A673 (cell line): ENCODE measurements at regions not wholly inside any gene's neighbourhood (a gene's known extent, or its start where the extent isn't known, plus 50 kb on each side); places are given as distances from the start of the nearest gene placed in this dataset.

ENCODE experiments used
- BruUV-seq: library from RNA; stranded (reverse); fragments of 400-500 nt; replicated peaks from 2 replicates; lab custom pipeline; 2021; lab: Mats Ljungman, UMichigan
- CTCF ChIA-PET: fragments of 300-600 bp; sonication (Branson Sonifier 250); formaldehyde crosslinking; loops from one replicate; lab custom pipeline; 2022; ENCODE audit warnings: antibody characterized with exemption; lab: Charles Lee
- POLR2A ChIA-PET: fragments of 300-600 bp; sonication (Branson Sonifier 250); formaldehyde crosslinking; loops from one replicate; lab custom pipeline; 2022; ENCODE audit warnings: antibody characterized with exemption; ENCODE audit not compliant: low non-redundant PET; lab: Charles Lee
- DNase-seq: peaks from one replicate; pipeline ENCODE4 v3.0.0-alpha.2; 2015; ENCODE audit warnings: low spot score
- H3K27ac ChIP-seq: fragments of 200-600 bp; sonication (generic); 2 replicates; pipeline ENCODE4 v1.5.1; 2016; ENCODE audit warnings: mixed run types, low read depth, mild to moderate bottlenecking, mixed read lengths, antibody characterized with exemption, low read length; ENCODE audit not compliant: poor library complexity, severe bottlenecking
- H3K27me3 ChIP-seq: fragments of 200-600 bp; sonication (generic); replicated peaks from 2 replicates; pipeline ENCODE4 v1.6.1; 2017; ENCODE audit warnings: mixed run types, low read depth, mild to moderate bottlenecking, mixed read lengths, antibody characterized with exemption, low read length; ENCODE audit not compliant: insufficient read depth, poor library complexity
- H3K36me3 ChIP-seq: fragments of 200-600 bp; sonication (generic); 2 replicates; pipeline ENCODE4 v1.6.1; 2016; ENCODE audit warnings: mixed run types, mild to moderate bottlenecking, mixed read lengths, antibody characterized with exemption, low read length; ENCODE audit not compliant: insufficient read depth, poor library complexity, severe bottlenecking
- H3K4me1 ChIP-seq: fragments of 200-600 bp; sonication (generic); 2 replicates; pipeline ENCODE4 v1.6.1; 2017; ENCODE audit warnings: mixed run types, mild to moderate bottlenecking, mixed read lengths, antibody characterized with exemption, low read length; ENCODE audit not compliant: insufficient read depth, poor library complexity, severe bottlenecking
- H3K4me3 ChIP-seq: fragments of 200-600 bp; sonication (generic); 2 replicates; pipeline ENCODE4 v1.5.1; 2016; ENCODE audit warnings: low read depth, mixed run types, mild to moderate bottlenecking, mixed read lengths, low read length; ENCODE audit not compliant: poor library complexity, severe bottlenecking
- H3K9me3 ChIP-seq: fragments of 200-600 bp; sonication (generic); 2 replicates; pipeline ENCODE4 v1.6.1; 2016; ENCODE audit warnings: mixed run types, low read depth, mild to moderate bottlenecking, mixed read lengths, antibody characterized with exemption, low read length; ENCODE audit not compliant: poor library complexity, severe bottlenecking
- EZH2 ChIP-seq: fragments of 200-600 bp; sonication (generic); IDR thresholded peaks from 2 replicates; pipeline ENCODE4 v1.6.1; 2017; ENCODE audit warnings: borderline replicate concordance, low read depth, mild to moderate bottlenecking, mixed read lengths, antibody characterized with exemption, low read length; ENCODE audit not compliant: poor library complexity, severe bottlenecking
- intact Hi-C: fragments of 100-400 bp; cut with micrococcal nuclease; formaldehyde crosslinking; loops from one replicate; pipeline ENCODE4 v1.10.0; 2022; ENCODE audit not compliant: unreplicated experiment
- TF ChIP-seq, protein P1 (sequence below): fragments of 300-800, 200-600 bp; sonication (generic); conservative IDR thresholded peaks from 2 replicates; pipeline ENCODE4 v1.5.1; 2017; ENCODE audit warnings: low read depth, mild to moderate bottlenecking, antibody characterized with exemption, low read length, moderate library complexity, mixed read lengths

DNA sequence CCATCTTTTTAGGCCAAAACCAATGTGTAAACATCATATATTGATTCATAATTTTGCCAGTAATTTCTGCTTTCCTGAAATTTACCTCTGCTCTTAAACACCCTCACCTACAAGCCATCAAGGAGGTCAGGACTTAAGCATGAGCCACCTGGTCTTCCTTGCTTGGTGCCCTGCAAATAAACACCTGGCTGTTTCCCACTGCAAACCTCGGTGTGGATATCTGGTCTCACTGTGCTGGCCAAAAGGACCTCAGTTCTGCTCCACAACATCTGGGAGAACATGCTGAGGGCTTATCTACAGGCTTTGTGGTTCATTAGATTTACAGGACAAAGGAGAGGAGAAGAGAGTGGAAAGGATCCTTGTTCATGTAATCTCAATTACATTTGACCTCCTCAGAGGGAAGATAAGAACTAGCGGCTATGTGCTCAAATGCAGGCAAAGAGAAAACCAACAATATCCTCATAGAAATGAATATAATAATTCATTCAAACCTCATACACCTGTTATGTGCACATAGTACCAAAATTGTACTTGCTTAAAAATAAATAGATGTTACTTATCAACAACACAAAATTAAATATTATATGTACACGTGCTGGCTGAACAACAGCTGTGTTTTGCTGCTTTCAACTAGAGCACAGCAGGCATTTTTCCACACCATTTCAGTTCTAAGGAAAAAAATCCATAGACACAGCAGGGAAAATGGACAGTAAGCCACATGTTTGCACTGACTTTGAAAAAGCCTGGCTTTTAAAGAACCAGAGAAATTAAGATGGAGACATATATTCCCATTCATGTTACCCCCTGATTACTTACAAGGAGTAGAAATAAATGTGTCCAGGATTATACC is 465.1 kb downstream of the LPIN1 start:
- intact Hi-C loops, result no loop called here
- peak; percentile 14 for DNase-seq
- ChIA-PET POLR2A (no interaction called here), CTCF (no interaction called here)
- Histone ChIP-seq H3K4me1 (no peaks in the 10 kb centered on the region), H3K9me3 (no peaks in the 10 kb centered on the region), H3K27me3 (no peaks in the 10 kb centered on the region), H3K4me3 (no peak overlapping the region), H3K36me3 (no peaks in the 10 kb centered on the region), H3K27ac (no peak overlapping the region)
- TF ChIP-seq EZH2, result no peak
- TF ChIP-seq, protein P1, sequence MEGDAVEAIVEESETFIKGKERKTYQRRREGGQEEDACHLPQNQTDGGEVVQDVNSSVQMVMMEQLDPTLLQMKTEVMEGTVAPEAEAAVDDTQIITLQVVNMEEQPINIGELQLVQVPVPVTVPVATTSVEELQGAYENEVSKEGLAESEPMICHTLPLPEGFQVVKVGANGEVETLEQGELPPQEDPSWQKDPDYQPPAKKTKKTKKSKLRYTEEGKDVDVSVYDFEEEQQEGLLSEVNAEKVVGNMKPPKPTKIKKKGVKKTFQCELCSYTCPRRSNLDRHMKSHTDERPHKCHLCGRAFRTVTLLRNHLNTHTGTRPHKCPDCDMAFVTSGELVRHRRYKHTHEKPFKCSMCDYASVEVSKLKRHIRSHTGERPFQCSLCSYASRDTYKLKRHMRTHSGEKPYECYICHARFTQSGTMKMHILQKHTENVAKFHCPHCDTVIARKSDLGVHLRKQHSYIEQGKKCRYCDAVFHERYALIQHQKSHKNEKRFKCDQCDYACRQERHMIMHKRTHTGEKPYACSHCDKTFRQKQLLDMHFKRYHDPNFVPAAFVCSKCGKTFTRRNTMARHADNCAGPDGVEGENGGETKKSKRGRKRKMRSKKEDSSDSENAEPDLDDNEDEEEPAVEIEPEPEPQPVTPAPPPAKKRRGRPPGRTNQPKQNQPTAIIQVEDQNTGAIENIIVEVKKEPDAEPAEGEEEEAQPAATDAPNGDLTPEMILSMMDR, result no peak
- BruUV-seq, result no TSS peak

DNA sequence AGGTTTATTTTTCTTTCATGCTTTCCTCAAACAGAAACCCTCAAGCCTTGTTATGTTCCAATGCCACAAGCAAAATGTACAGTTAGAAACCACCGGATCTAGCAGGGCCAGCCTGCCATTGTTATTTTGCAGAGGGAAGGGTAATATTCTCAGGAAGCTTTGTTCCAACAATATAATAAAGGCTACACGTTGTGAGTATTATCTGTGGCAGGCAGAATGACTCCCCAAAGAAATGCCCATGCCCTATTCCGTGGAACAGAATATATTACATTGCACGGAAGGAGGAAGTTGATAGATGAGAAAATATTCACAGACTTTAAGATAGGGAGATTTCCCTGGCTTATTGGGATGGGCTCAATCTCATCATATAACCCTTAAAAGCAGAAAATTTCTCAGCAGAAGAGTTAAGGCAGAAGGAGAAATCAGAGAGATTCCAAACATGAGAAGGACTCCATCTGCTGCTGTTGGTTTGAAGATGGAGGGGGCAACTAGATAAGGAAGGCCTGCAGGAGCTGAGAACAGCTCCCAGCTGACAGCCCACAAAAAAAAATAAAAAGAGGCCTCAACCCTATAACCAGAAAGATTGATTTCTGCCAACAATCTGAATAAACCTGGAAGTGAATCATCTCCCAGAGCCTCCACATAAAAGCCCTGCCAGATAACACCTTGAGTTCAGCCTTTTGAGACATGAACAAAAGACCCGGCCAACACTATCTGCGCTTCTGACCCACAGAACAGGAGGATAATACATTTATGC is 466.6 kb downstream of the LPIN1 start:
- DNase-seq, result no peak
- no peak overlapping the region for H3K4me3 ChIP-seq
- BruUV-seq, result no TSS peak
- H3K9me3 ChIP-seq, result no peaks in the 10 kb centered on the region
- no peak for TF ChIP-seq EZH2
- CTCF ChIA-PET, result no interaction called here
- H3K36me3 ChIP-seq, result no peaks in the 10 kb centered on the region
- H3K4me1 ChIP-seq, result no peaks in the 10 kb centered on the region
- H3K27ac ChIP-seq, result no peak overlapping the region
- intact Hi-C loops, result no loop called here
- POLR2A ChIA-PET, result no interaction called here
- no peaks in the 10 kb centered on the region for H3K27me3 ChIP-seq

DNA sequence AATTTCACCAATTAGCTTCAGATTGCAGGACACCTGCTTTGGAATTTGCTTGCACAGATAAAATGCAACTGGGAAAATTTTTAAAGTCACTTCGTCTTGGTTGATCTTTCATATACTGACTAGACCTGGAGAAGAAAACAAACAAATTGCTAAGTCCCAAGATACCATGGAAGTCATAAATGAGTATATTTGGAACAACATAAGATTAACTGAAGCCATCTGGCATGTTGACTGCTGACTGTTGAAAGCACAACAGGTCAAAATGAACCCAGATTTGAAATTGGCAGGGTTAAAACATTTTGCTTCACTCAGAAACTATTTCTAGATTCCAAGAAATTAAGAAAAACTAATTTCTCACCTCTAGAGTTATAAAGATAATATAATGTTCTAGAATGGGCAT is 470.7 kb downstream of the LPIN1 start:
- intact Hi-C loops, result no loop called here
- BruUV-seq, result no TSS peak
- H3K36me3 ChIP-seq, result no peaks in the 10 kb centered on the region
- no peak overlapping the region for H3K4me3 ChIP-seq
- no peaks in the 10 kb centered on the region for H3K27me3 ChIP-seq
- ChIA-PET CTCF (no interaction called here), POLR2A (no interaction called here)
- no peak for DNase-seq
- no peak overlapping the region for H3K27ac ChIP-seq
- H3K4me1 ChIP-seq, result no peaks in the 10 kb centered on the region
- no peaks in the 10 kb centered on the region for H3K9me3 ChIP-seq
- TF ChIP-seq, protein P1, result no peak
- no peak for TF ChIP-seq EZH2
